GM18502 (cell line): ENCODE measurements at regions not wholly inside any gene's neighbourhood (a gene's known extent, or its start where the extent isn't known, plus 50 kb on each side); places are given as distances from the start of the nearest gene placed in this dataset.
"Not testable (repeated sequence)": the region's sequence is repeated elsewhere in the genome, so short reads cannot be mapped to it uniquely, and the experiment has no call there.

Source experiments
- ATAC-seq: cut with Tn5 transposase; IDR thresholded peaks from one replicate; pipeline ENCODE4 v1.9.1; 2021; ENCODE audit warnings: mild to moderate bottlenecking; ENCODE audit not compliant: unreplicated experiment, poor library complexity

- ATAC-seq: no peak
Observed at GRCh38 chr1:220942278-220942677, 63.0 kb downstream of the HLX start.

GRCh38 chr1:220942914-220943313 lies 63.7 kb downstream of the HLX start:
- ATAC-seq: not testable (repeated sequence)

- no peak for ATAC-seq
Observed at GRCh38 chr1:220943319-220943996, 64.2 kb downstream of the HLX start.

- no peak for ATAC-seq
Observed at GRCh38 chr1:220950576-220950975, 71.3 kb downstream of the HLX start.

- ATAC-seq: no peak
Observed at GRCh38 chr1:220952961-220953643, 73.9 kb downstream of the HLX start.

GRCh38 chr1:220954321-220955075 lies 75.3 kb downstream of the HLX start:
- no peak for ATAC-seq

GRCh38 chr1:220955116-220955515 lies 75.9 kb downstream of the HLX start:
- ATAC-seq: no peak

- no peak for ATAC-seq
Observed at GRCh38 chr1:220956501-220957232, 77.4 kb downstream of the HLX start.

GRCh38 chr1:220957233-220957605 lies 78.0 kb downstream of the HLX start:
- no peak for ATAC-seq

- no peak for ATAC-seq
Observed at GRCh38 chr1:220958234-220958633, 79.0 kb downstream of the HLX start.

- no peak for ATAC-seq
Observed at GRCh38 chr1:220962031-220962751, 82.9 kb downstream of the HLX start.

- no peak for ATAC-seq
Observed at GRCh38 chr1:220966041-220966440, 86.8 kb downstream of the HLX start.

GRCh38 chr1:220966473-220966872 lies 87.2 kb downstream of the HLX start:
- no peak for ATAC-seq

- ATAC-seq: no peak
Observed at GRCh38 chr1:220966881-220967611, 87.8 kb downstream of the HLX start.

- ATAC-seq: no peak
Observed at GRCh38 chr1:220967911-220968310, 88.7 kb downstream of the HLX start.

- not testable (repeated sequence) for ATAC-seq
Observed at GRCh38 chr1:220969281-220969680, 90.0 kb downstream of the HLX start.

- ATAC-seq: no peak
Observed at GRCh38 chr1:220970311-220970710, 91.1 kb downstream of the HLX start.

GRCh38 chr1:220971221-220971620 lies 92.0 kb downstream of the HLX start:
- no peak for ATAC-seq

GRCh38 chr1:220974431-220974830 lies 95.2 kb downstream of the HLX start:
- ATAC-seq: no peak
